HG02973 (cell line): ENCODE measurements at regions not wholly inside any gene's neighbourhood (a gene's known extent, or its start where the extent isn't known, plus 50 kb on each side); places are given as distances from the start of the nearest gene placed in this dataset.

Source experiments
- ATAC-seq: cut with Tn5 transposase; IDR thresholded peaks from one replicate; pipeline ENCODE4 v1.9.1; 2021; ENCODE audit warnings: moderate library complexity; ENCODE audit not compliant: unreplicated experiment

DNA sequence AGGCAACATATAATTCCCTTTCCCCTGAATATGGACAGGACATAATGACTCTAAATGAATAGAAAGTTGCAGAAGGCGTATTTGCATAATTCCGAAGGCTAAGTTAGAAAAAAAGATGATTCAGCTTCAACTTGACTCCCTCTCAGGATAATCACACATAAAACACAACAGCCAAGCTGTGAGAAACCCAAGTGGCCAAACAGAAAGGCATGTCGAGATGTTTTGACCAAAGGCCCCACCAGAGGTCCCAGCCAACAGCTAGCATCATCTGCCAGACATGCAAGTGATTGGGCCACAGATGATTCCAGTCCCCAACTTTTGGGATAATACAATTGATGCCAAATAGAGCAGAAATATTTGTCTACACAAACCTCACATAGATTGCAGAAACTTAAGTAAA is 444.9 kb downstream of the LTN1 start:
- ATAC-seq: no peak

DNA sequence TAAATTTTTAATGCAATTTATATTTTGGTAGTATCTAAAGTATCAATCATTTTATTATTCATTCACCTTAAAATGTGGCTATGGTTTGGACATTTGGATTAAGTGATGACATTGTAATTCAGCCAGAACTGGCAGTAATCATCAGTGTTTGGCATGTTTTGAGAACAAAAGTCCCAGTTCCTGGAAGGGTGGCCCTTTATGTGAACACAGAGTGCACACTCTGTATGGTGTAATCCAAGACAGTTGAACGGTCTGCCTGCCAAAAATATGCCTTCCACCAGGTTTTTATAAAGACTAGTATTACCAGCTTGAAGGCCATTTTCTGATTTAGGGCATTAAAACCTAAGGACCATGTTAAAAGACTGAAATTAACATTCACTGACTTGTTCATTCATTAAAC is 448.7 kb downstream of the LTN1 start:
- ATAC-seq: no peak

DNA sequence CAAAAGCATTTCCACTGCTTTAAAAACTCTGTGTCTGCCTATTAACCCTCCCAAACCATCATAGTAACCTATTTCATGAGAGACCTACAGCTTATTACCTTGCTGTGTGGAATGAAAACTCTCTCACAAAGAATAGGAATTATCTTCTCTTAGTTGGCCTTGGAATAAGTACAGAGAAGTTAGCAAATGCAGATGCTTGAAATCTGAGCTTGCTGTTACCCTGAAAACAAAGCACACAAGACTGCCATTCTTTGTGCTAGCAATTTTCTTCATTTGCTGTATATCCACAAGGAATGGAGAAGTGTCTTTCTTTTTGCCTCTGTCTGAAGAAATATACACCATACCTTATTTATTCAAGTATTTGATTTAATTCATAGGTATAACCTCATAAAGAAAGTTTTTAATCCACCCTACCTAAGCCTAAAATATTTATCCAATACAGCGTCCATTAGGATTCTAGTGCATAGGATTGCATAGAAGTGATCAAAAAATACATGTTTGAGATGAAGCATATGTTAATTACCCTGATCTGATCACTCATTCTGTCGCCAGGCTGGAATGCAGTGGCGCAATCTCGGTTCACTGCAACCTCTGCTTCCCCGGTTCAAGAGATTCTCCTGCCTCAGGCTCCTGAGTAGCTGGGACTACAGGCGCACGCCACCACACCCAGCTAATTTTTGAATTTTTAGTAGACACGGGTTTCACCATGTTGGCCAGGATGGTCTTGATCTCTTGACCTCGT is 451.1 kb downstream of the LTN1 start:
- ATAC-seq: no peak

DNA sequence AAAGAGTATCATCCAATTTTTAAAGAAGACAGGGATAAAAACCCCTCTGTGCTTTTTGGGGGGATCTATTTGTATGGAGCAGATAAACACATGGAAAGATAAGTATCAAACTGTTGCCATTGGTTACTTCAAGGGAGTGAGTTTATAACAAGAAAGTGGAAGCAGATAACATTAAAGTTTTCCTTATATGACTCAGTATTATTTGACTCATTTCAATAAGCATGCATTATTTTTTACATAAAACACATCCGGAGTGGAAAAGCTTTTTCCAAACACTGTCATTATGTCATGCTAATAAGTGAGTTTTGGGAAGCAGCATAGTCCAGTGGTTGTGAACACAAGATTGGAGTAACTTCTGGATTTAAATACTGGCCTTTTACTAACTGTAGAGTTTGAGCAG is 452.2 kb downstream of the LTN1 start:
- no peak for ATAC-seq

DNA sequence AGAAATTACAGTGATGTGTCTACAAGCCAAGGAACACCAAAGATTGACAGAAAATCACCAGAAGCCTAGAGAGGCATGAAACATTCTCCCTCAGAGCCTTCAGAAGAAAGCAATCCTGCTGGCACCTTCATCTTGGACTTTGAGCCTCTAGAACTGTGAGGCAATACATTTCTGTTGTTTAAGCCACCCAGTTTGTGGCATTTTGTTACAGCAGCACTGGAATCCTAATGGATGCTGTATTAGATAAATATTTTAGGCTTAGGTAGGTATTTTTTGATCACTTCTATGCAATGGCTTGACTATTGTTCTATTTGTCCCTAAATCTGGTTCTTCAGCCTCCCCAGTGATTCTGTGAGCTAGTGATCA is 453.1 kb downstream of the LTN1 start:
- ATAC-seq: no peak

DNA sequence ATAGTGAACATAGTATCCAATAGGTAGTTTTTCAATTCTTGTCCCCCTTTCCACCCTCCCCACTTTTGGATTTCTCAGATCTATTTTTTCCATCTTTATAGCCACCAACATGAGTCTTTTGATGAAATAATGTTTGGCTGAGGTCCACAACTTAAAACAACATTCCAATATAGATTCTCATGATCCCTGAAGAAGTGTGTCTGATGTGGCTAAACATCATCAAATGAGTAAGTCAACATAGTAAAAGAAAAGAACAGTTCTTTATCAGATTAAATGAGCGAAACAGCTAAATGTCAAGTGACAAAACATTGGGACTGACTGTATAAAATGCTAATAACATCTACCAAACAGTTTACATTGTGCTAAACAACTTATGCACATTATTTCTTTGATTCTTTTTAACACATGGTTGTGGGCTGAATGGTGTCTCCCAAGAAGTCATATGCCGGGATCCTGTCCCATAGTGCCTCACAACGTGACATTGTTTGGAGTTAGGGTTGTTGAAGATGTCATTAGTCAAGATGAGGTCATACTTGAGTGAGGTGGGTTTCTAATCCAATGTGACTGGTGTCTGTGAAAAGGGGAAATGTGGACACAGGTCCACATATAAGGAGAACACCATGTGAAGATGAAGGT is 453.6 kb downstream of the LTN1 start:
- no peak for ATAC-seq

DNA sequence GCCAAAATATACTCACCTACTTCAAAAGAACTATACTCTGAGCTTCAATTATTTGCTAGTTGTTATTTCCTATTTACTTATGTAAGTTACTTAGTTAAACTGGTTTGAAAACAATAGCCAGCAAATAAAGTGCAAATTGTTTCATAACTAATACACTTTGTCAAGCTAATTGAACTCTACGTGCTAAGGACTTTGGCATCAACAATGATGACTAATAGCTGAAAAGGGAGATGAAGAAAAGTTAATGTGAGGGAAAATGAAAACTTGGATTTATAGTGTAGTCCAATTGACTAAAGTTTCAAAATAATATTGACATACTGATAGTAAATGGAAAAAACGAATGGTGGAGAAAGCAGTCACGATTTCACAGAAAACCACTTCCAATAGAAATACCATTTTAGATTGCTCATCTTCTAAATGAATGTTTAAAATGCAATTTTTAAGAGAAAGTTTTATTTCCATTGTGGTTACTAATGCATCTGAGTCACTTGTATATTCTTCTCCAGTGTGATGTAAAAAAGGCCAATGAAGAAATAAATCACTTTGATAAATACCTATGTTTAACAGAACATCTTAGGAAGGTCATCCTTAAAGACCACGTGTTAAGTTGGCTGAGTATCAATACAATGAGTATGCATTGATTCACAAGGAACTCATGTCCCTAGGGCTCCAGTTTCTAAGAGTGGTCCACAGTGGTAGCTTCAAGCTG is 455.2 kb downstream of the LTN1 start:
- no peak for ATAC-seq

DNA sequence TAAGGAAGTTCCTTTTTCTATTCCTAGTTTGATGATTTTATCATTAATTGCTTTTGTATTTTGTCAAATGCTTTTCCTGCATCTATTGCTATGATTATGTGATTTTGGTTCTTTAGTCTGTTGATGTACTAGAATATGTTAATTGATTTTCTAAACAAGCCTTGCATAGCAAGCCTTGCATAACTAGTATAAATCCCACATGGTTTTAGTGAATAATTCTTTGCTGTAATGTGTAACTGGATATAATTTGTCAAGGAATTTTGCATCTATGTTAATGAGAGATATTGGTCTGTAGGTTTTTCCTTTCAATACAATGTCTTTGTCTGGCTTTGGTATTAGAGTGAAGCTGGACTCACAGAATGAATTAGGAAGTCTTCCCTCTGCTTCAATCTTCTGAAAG is 460.2 kb downstream of the LTN1 start:
- ATAC-seq: no peak

DNA sequence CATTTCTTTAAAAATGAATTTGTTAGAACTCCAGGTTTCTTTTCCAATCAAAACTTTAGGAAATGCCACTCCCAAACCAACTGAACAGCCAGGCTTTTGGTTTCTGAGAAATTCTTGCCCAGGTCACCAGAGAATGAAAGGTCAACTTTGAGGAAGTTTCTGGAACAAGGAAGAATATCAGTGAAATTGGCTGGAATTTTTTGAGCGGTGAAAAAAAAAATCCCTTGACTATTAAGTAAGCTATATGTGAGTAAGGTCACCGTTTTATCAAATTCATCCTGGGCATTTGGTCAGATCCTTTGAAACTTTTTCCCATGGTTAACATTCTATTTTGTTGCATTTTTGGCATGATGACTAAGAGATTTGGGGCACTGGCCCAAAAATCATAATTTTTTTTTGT is 469.3 kb downstream of the LTN1 start:
- no peak for ATAC-seq

DNA sequence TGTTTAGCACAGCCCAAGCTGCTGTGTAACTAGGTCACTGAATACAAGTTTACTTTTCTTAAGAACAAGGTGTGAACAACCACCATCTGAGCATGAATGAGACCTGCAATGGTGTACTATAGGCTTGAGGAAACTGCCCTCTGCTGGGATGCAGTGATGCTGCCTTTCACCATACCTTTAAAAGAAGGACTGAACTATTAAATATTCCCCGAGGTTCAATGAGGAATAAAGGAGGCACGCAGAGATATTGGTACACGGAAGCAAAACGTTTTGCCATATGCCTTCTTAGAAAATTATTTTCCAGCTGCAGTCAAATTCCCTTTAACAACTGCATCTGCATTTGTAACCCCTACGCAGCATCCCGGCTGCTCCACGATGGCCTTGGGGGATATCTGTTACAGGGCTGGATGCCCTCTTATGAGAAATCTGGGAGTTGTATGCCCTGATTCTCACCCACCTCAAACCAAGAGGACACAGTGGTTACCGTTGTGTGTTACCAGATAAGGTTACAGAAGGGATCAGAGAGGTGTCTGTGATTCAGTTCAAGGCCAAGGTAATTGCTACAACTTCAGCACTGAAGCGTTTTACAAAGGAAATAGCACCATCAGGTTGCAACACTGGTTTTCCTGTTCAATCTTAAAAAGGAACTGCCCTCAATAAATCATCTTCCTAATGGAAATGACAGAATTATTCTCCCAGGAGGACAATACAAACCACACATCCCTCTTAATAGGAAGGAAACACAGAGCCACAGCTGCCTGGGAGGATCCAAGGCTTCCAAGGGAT is 470.5 kb downstream of the LTN1 start:
- no peak for ATAC-seq

DNA sequence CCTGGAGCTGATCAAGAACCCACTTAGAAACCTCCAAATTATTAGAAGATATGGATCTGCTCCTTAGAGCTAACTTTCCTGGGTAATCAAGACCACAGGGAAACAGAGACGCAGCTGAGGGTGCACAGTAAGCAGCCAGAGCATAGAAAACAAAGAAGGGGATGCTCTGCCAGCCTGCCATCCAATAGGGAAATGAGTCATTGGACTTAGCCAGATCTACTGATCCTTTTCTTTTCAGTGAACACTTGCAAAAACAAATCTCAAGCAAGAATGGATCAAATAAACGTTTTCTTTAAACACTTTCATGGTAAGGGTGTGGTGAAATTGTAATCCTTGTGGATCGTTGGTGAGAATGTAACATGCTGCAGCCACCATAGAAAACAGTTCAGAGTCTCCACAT is 474.0 kb downstream of the LTN1 start:
- no peak for ATAC-seq

DNA sequence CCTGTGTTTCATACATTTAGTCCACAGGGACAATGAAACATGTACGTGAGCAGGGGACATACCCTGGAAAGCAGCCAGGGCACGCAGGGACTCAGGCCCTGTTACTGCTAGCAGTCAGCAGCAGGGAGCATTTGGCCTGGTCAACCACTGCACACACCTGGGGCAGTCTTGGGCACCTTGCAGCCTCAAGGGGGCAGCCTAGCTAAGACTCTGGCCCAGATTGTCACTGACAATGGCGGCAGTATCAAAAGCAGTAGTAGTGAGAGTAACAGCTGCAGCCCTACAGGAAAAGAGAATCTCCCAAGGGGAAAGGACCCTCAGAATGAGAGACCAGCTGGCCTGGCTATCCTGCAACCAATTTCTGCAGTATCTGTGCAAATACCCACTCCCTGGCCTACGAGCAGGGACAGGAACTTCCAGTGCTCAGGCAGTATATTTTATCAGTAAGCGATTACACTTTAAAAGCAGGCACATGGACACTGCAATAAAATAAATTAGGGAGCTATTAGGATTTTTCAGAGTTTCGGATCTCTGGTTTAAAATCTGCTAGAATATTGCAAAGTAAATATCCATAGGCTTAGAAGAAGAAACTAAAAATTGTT is 475.6 kb downstream of the LTN1 start:
- ATAC-seq: peak; percentile 99

DNA sequence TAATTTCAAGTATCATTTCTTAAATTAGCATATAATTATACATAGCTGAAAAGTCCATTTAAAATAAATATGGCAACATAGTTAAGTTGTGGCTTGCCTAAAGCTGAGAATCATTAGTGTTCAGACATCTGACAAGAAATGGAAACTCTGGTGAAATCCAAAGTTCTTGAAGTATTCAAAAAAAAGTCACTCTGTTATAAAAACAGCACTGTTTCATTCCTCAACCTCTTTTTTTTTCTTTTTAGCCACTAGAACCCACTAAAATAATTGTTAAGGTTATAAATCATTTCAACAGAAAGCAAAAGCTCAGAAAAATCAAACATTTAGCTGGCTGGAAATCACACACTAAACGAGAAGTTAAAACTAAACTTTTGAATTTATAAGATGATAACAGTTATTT is 476.7 kb downstream of the LTN1 start:
- ATAC-seq: no peak

DNA sequence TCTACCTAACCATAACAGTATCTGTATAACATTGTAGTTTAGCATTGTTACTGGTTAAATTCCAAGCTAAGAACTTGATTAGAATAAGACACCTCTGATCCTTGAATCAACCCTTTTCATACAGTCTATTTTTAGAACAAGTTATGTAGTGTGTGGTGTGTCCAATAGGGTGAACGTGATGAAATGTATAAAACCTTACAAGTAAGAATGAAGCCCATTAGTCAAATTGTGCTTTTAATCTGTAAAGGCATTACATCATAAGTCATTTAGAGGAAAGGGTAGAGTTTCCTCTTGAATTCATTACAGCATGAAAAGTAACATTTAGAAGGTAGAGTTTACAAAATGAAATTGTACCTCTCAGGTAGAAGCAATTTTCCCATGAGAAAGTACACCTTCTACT is 479.2 kb downstream of the LTN1 start:
- no peak for ATAC-seq

DNA sequence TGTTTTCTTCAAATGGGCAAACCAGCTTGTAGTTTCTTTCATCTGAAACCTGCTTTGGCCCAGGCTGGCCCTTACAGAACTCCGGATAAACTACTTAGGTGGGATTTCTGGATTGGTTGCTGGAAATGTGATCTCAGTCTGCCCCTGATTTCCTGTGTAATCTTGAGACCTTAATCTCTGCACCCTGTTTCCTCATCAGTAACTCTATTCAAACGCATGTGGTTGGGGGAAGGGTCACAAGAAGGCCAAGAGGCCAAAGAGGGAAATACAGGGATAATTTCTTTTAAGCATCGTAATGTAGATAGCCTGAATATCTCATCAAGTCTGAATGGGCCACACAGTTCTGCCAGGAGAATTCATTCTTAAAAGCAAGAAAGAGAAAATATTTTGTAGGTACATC is 483.6 kb downstream of the LTN1 start:
- ATAC-seq: no peak

DNA sequence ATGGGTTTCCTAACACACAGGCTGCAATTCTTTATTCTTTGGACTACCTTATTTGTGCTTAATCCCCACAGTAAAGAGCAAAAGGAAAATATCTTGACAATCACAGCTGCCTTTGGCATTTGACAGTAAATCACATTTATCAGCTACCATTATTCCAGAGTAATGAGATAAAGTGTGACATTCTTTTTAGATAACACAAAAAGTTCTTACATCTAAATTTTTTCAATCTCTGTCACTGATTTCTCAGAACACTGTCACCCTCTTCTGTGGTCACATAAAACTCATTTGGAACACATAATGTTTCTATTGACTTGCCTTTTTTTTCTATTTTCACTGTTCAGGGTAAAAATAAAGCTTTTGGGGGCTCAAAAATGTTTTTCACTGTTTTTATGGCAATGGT is 484.6 kb downstream of the LTN1 start:
- ATAC-seq: no peak

DNA sequence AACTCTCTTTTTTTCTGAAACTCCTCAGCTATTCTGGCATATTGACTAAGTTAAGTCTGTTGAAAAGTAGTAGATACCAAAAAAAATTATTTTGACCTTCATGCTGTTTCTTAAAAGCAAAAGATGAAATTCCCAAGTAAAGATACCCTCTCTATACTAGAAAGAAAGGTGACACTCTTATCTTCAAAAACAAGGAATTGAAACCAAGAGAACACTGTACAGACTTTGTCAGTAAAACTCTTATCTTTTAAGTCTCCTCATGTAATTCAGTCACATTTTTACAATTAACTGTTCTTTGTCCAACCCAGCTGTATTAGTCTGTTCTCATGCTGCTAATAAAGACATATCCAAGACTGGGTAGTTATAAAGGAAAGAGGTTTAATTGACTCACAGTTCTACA is 496.2 kb downstream of the LTN1 start:
- no peak for ATAC-seq

DNA sequence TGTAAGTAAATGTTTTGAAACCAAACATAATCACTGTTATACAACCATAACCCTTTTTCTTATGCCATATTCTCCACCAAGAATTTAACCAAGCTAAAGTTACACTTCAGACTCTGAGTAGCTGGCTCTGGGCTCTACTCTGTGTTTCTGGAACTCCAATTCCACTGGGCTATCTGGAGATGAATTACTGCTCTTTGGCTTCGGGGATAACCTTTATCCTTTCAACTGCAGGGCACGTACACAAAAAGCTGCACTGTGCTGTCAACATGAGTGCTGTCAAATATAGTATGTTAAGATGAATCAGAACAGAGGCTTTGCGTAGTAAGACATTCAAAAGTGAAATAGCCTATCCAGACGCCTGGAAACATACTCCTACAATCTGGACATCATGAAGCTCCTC is 500.6 kb downstream of the LTN1 start:
- ATAC-seq: no peak

DNA sequence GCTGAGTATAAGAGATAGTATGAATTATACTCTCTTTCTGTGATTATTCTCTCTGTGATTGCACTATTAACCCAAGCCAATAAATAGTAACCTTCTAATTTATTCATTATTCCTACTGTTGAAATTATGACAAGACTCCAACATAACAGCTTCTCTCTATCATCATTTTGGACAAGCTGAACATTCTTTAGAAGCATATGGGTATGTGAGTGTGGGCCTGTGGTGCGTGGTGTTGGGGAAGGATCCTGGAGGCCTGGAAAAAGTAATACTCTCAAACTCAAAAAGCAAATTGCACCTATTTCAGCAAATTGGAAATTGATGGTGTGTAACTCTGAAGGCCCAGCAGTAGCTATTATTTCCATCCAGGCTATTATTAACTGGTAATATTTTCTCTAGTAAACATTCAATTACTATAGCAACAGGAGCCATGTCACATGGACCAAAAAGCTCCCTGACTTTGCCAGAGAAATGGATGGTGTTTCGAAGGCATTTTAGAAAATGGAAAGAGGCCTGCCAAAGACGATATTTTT is 502.8 kb downstream of the LTN1 start:
- no peak for ATAC-seq

DNA sequence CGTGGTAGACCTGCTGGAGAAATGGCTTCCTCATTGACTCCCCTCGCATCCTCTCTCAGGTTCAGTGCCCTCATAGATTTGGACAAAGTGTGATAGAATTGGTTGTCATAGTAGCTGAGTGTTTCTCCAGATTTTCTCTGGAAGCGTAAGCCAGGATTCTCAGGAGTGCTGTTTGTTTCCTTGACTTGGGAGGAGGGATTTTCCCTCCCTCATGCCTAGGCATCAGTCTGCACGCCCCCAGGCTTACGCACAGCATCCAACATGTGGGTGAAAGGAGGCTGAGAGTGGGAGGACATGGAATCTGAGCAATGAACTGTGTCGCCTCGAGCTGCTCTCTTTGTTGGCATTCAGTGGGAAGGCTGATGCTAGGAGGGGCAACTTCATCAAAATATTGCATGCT is 503.5 kb downstream of the LTN1 start:
- no peak for ATAC-seq

DNA sequence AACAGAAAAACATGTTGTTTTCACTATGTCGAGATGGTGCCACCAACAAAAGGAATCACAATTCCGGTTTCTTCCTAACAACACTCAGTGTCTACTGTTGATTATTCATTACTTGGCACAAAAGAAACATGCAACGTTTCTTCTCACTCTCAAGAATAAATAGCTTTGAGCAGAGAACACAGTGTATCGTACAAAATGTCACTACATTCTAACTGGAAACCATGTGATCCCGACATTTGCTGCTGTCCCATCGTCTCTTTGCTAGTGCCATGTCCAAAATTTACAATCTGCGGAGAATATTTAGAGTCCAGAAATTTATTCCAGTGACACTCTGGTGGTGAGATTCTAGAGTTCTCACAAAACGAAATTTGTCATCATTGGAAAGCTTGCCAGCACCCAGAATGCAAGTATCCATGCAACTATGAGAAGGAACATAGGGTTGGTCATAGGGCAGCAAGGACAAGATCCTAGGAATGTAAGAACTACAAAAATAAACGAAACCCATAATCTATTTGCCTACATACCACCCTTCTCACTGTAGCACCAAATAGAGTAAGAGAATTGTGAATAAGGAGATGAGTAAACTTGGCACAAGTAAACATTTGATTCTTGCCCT is 505.1 kb downstream of the LTN1 start:
- ATAC-seq: no peak
